ENCODE measurements at regions not wholly inside any gene's neighbourhood (a gene's known extent, or its start where the extent isn't known, plus 50 kb on each side); places are given as distances from the start of the nearest gene placed in this dataset.
"Not testable (repeated sequence)": the region's sequence is repeated elsewhere in the genome, so short reads cannot be mapped to it uniquely, and the experiment has no call there.

DNA sequence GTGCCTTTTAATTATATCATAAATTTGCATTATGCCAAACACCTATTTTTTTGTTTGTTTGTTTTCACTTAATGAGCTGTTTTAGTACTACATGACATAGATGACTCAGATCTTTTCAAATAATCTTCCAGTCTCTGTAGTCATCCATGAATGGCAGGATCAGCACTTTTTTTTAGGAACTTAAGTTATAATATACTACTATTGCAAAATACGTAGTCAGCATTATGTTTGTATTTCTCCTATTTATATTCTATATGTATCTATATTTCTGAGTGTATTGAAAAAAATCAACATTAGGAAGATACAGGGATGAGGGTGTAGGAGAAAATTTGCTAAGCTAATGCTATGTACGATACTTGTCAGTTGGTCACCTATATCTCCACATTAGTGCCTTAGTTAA lies 773.1 kb upstream of the AGA start:
- Mint-ChIP-seq H3K4me1 (ENCODE audit: low read depth) (no peaks in the 10 kb centered on the region), H3K4me3 (ENCODE audit: low read depth) (no peak overlapping the region), H3K9me3 (peaks cover 3% of the 10 kb centered on the region), H3K27me3 (ENCODE audit: low read depth) (no peaks in the 10 kb centered on the region), H3K27ac (no peak overlapping the region), H3K36me3 (ENCODE audit: low read depth) (no peaks in the 10 kb centered on the region)
- intact Hi-C loops (cut with micrococcal nuclease), result no loop called here
- no peak for DNase-seq (ENCODE audit: low spot score)

DNA sequence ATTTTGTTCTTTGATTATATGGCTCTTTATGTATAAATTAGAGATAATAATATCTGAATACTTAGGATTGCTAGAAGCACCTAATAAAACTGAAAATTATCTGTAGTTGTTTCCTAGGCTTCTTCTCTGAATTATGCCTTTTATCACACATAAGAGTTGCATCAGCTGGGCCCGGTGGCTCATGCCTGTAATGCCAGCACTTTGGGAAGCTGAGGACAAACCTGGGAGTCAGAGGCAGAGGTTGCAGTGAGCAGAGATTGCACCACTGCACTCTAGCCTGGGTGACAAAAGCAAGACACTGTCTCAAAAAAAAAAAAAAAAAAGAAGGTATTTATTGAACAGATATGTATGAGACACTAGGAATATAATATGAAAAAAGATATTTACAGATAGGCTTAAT lies 773.5 kb upstream of the AGA start:
- Mint-ChIP-seq H3K27me3 (ENCODE audit: low read depth) (no peaks in the 10 kb centered on the region), H3K27ac (no peak overlapping the region), H3K36me3 (ENCODE audit: low read depth) (no peaks in the 10 kb centered on the region), H3K4me1 (ENCODE audit: low read depth) (no peaks in the 10 kb centered on the region), H3K4me3 (ENCODE audit: low read depth) (no peak overlapping the region), H3K9me3 (peaks cover 3% of the 10 kb centered on the region)
- no peak for DNase-seq (ENCODE audit: low spot score)
- intact Hi-C loops (cut with micrococcal nuclease), result no loop called here

DNA sequence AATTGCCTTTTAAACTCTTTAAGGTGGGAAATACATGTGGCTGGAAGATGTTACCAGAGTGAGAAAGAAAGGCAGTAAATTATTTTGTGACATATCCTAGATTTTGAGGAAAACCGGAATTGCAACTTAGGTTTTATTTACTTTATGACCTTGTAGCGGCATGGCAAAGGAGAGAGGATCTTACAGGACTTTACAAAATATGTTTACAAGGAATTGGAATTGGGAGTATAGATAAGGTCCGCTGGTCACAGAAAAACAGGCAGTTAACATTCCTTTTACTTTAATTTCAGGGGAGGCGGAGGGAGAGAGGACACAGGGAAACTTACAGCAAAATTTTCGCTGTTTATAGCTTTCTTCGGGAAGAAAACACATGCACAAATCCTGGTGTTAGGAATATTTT lies 784.2 kb upstream of the AGA start:
- H3K36me3 Mint-ChIP-seq (ENCODE audit: low read depth); H3K27me3 Mint-ChIP-seq (ENCODE audit: low read depth); H3K4me1 Mint-ChIP-seq (ENCODE audit: low read depth); intact Hi-C loops (cut with micrococcal nuclease); DNase-seq (ENCODE audit: low spot score); H3K4me3 Mint-ChIP-seq (ENCODE audit: low read depth); H3K27ac Mint-ChIP-seq: not testable (repeated sequence)
- H3K9me3 Mint-ChIP-seq, result peaks cover 44% of the 10 kb centered on the region

DNA sequence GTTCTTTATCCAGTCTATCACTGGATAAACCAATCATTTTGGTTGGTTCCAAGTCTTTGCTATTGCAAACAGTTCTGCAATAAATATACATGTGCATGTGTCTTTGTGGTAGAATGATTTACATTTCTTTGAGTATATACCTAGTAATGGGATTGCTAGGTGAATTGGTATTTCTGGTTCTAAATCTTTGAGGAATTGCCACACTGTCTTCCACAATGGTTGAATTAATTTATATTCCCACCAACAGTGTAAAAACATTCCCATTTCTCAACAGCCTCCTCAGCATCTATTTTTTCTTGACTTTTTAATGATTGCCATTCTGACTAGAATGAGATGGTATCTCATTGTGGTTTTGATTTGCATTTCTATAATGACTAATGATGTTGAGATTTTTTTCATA lies 791.7 kb upstream of the AGA start:
- no peak overlapping the region for H3K4me3 Mint-ChIP-seq (ENCODE audit: low read depth)
- no peaks in the 10 kb centered on the region for H3K4me1 Mint-ChIP-seq (ENCODE audit: low read depth)
- DNase-seq (ENCODE audit: low spot score), result no peak
- no peaks in the 10 kb centered on the region for H3K27me3 Mint-ChIP-seq (ENCODE audit: low read depth)
- no peak overlapping the region for H3K27ac Mint-ChIP-seq
- H3K9me3 Mint-ChIP-seq, result peaks cover 39% of the 10 kb centered on the region
- intact Hi-C loops (cut with micrococcal nuclease), result no loop called here
- no peaks in the 10 kb centered on the region for H3K36me3 Mint-ChIP-seq (ENCODE audit: low read depth)

DNA sequence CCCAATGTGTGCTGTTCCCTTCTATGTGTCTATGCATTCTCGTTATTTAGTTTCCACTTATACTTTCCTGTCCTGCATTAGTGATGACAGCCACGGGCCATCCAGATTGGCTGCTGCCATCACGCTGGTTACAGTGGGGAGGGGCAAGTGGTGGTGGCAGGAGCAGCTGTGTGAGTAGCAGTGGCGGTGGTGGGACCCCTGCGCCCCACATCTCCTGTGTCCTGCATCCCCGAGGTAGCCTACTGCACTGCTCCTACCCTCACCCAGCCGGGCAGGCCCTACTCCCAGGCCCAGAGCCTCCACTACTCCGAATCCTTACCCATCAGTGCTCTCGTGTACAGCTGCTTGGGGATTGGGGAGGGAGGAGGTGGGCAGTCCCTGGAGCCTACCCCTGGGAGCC lies 798.7 kb upstream of the AGA start:
- H3K4me3 Mint-ChIP-seq (ENCODE audit: low read depth), result no peak overlapping the region
- H3K27me3 Mint-ChIP-seq (ENCODE audit: low read depth), result no peaks in the 10 kb centered on the region
- H3K27ac Mint-ChIP-seq, result no peak overlapping the region
- intact Hi-C loops (cut with micrococcal nuclease), result no loop called here
- no peak for DNase-seq (ENCODE audit: low spot score)
- peaks cover 27% of the 10 kb centered on the region for H3K9me3 Mint-ChIP-seq
- no peaks in the 10 kb centered on the region for H3K36me3 Mint-ChIP-seq (ENCODE audit: low read depth)
- H3K4me1 Mint-ChIP-seq (ENCODE audit: low read depth), result no peaks in the 10 kb centered on the region

DNA sequence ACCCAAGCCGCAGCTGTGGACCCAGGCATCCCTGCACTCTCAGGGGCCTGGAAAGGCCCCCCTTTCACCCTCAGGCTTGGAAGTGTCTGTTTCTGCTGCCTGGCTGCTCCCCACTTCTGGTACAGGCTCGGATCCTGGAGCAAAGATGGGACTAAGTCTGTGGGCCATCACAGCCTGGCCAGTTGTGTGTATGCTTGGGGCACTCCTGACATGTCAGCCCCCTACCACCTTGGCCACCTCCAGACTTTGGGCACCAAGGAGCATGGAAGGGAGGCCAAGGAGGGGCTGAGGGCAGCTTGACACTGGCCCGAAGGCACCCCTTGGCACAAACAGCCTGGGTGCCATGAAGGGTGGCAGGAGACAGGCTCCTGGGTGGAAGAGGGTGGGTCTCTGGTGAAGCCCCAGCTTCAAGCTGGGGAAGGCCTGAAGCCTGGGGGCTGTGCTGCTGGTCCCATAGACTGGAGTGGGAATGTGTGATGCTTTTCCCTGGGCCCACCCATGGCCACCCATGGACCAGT lies 799.4 kb upstream of the AGA start:
- H3K4me3 Mint-ChIP-seq (ENCODE audit: low read depth), result no peak overlapping the region
- no peaks in the 10 kb centered on the region for H3K4me1 Mint-ChIP-seq (ENCODE audit: low read depth)

DNA sequence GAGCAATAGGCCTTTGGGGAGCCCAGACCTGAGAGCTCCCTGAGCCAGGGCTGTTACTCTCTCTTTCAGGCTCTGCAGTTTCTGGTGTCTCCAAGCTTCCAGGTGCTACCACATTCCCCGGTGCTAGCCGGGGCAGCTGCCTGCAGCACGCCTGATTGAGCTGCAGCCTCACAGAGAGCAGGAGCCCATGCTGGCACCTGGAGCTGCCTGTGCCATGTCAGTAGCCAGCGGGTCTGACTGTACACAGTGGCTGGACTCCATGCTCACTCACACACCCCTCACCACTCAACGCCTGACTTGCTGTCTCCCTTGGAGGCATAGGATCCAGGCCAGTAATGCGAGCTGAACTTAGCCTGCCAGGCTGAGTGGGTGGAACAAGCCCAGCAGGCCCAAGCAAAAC lies 800.4 kb upstream of the AGA start:
- H3K27ac Mint-ChIP-seq, result no peak overlapping the region
- H3K27me3 Mint-ChIP-seq (ENCODE audit: low read depth), result no peaks in the 10 kb centered on the region
- intact Hi-C loops (cut with micrococcal nuclease), result no loop called here
- no peak for DNase-seq (ENCODE audit: low spot score)
- no peaks in the 10 kb centered on the region for H3K36me3 Mint-ChIP-seq (ENCODE audit: low read depth)
- H3K4me3 Mint-ChIP-seq (ENCODE audit: low read depth), result no peak overlapping the region
- no peaks in the 10 kb centered on the region for H3K4me1 Mint-ChIP-seq (ENCODE audit: low read depth)
- peaks cover 25% of the 10 kb centered on the region for H3K9me3 Mint-ChIP-seq

More for the DNA sequence above, 799.4 kb upstream of the AGA start:
- no peak for DNase-seq (ENCODE audit: low spot score)
- H3K27me3 Mint-ChIP-seq (ENCODE audit: low read depth), result no peaks in the 10 kb centered on the region
- intact Hi-C loops (cut with micrococcal nuclease), result no loop called here
- no peaks in the 10 kb centered on the region for H3K36me3 Mint-ChIP-seq (ENCODE audit: low read depth)
- H3K9me3 Mint-ChIP-seq, result peaks cover 25% of the 10 kb centered on the region
- no peak overlapping the region for H3K27ac Mint-ChIP-seq

DNA sequence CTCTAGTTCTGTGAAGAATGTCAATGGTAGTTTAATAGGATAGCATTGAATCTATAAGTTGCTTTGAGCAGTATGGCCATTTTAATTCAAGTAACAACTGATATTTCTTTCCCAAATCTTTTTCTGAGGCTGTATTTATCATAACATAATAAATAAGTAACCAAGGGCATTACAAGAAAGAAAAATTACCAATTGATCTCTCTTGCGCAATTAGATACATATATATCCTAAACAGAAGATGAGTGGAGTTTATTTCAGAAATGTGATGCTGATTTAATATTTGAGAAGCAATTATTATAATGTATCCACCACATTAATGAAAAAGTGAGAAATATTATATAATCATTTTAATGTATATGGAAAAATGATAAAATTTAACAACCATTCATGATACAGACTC lies 802.5 kb upstream of the AGA start:
- H3K27ac Mint-ChIP-seq, result no peak overlapping the region
- intact Hi-C loops (cut with micrococcal nuclease), result no loop called here
- H3K4me3 Mint-ChIP-seq (ENCODE audit: low read depth), result no peak overlapping the region
- DNase-seq (ENCODE audit: low spot score), result no peak
- H3K9me3 Mint-ChIP-seq, result peaks cover 16% of the 10 kb centered on the region
- H3K4me1 Mint-ChIP-seq (ENCODE audit: low read depth), result no peaks in the 10 kb centered on the region
- H3K27me3 Mint-ChIP-seq (ENCODE audit: low read depth), result no peaks in the 10 kb centered on the region
- H3K36me3 Mint-ChIP-seq (ENCODE audit: low read depth), result no peaks in the 10 kb centered on the region

DNA sequence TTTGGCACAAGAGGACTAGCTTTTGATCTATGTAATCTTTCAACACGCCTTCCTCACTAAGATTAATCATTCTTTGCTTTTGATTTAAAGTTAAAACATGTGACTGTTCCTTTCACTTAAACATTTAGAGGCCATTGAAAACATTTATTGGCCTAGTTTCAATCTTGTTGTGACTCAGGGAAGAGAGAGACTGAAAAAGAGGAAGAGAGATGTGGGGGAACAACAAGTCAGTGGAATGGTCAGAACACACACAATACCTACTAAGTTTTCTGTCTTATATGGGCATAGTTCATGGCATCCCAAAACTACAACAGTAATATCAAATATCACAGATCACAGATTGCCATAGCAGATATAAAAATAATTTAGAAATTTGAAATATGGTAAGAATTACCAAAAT lies 812.9 kb upstream of the AGA start:
- intact Hi-C loops (cut with micrococcal nuclease), result no loop called here
- no peak for DNase-seq (ENCODE audit: low spot score)
- no peaks in the 10 kb centered on the region for H3K27me3 Mint-ChIP-seq (ENCODE audit: low read depth)
- no peaks in the 10 kb centered on the region for H3K36me3 Mint-ChIP-seq (ENCODE audit: low read depth)
- H3K4me1 Mint-ChIP-seq (ENCODE audit: low read depth), result no peaks in the 10 kb centered on the region
- peaks cover 11% of the 10 kb centered on the region for H3K9me3 Mint-ChIP-seq
- no peak overlapping the region for H3K27ac Mint-ChIP-seq
- no peak overlapping the region for H3K4me3 Mint-ChIP-seq (ENCODE audit: low read depth)

DNA sequence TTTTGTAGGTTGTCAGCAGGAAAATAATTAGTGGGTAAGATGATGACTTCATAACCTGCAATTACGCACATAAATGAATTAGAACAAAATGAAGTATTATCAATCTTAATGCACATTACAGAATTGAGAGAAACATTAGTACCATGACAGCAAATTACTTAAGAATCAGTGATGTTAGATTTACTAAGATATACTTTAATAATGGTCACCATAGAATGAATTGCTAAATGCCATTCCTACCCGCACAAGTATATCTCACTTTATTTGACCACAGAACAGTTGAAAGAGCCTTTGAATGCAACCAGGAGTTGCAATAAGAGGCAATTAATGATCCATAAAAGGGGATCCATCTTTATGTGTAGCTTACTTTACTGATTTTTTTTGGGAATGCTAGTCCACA lies 816.4 kb upstream of the AGA start:
- no peaks in the 10 kb centered on the region for H3K4me1 Mint-ChIP-seq (ENCODE audit: low read depth)
- intact Hi-C loops (cut with micrococcal nuclease), result no loop called here
- DNase-seq (ENCODE audit: low spot score), result no peak
- H3K27ac Mint-ChIP-seq, result no peak overlapping the region
- no peak overlapping the region for H3K4me3 Mint-ChIP-seq (ENCODE audit: low read depth)
- no peaks in the 10 kb centered on the region for H3K36me3 Mint-ChIP-seq (ENCODE audit: low read depth)
- H3K9me3 Mint-ChIP-seq, result peaks cover 5% of the 10 kb centered on the region
- no peaks in the 10 kb centered on the region for H3K27me3 Mint-ChIP-seq (ENCODE audit: low read depth)

DNA sequence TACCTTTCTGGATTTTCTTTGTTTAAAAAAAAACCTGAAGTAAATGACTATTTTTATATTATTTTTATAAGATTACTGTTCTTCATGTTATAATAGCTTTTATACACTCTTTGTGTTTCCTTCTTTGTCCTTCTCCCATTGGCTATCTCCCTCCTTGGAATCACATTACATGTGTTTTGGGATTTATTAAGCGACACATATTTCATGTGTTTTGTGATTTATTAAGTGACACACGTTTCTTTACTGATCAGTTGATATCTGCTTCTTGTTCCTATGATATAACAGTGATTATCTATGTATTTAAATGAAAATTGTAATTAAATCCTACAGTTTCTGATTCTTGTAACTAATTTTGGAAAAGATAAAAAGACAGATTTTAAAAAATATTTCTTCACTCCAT lies 817.3 kb upstream of the AGA start:
- intact Hi-C loops (cut with micrococcal nuclease), result no loop called here
- Mint-ChIP-seq H3K9me3 (no peaks in the 10 kb centered on the region), H3K27ac (no peak overlapping the region), H3K27me3 (ENCODE audit: low read depth) (no peaks in the 10 kb centered on the region), H3K36me3 (ENCODE audit: low read depth) (no peaks in the 10 kb centered on the region), H3K4me3 (ENCODE audit: low read depth) (no peak overlapping the region), H3K4me1 (ENCODE audit: low read depth) (no peaks in the 10 kb centered on the region)
- DNase-seq (ENCODE audit: low spot score), result no peak

DNA sequence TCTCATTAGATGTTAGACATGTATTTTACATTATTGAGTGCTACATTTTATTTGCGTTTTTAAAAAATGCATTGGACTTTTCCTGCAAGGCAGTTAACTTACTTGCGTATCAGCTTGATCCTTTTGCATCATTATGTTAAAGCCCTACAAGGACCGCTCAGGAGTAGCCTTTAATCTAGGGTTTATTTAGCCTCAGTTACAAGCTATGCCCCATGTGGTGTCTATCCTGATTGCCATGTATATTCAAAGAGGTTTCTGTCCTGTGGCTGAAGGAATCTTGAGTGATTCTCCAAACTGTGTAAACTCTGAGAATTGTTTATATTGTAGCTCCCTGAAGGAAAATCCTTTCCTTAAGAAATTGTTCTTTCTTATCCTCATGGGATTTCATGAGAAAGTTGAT lies 821.8 kb upstream of the AGA start:
- no peaks in the 10 kb centered on the region for H3K4me1 Mint-ChIP-seq (ENCODE audit: low read depth)
- intact Hi-C loops (cut with micrococcal nuclease), result no loop called here
- DNase-seq (ENCODE audit: low spot score), result no peak
- no peaks in the 10 kb centered on the region for H3K9me3 Mint-ChIP-seq
- no peak overlapping the region for H3K27ac Mint-ChIP-seq
- H3K27me3 Mint-ChIP-seq (ENCODE audit: low read depth), result no peaks in the 10 kb centered on the region
- H3K4me3 Mint-ChIP-seq (ENCODE audit: low read depth), result no peak overlapping the region
- H3K36me3 Mint-ChIP-seq (ENCODE audit: low read depth), result no peaks in the 10 kb centered on the region

DNA sequence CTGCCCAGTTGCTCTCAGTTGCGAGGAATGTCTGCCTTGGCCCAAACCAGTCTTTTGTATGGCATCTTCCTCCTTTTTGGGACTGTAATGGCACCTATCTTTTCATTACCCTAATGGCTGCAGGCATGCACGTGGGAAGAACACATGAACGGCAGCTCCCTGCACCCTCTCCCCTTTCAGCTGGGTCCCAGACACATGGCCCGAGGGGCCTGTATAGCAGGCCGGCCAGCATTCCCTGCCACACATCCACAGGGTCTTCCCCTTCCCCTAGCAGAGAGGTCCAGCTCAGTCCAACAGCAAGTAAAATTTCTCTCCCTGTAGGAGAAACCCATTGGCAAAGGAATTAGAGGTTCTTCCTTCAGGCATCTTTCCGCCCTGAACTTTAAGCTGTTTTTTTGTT lies 829.1 kb upstream of the AGA start:
- Mint-ChIP-seq H3K27ac (no peak overlapping the region), H3K27me3 (ENCODE audit: low read depth) (no peaks in the 10 kb centered on the region), H3K4me3 (ENCODE audit: low read depth) (no peak overlapping the region), H3K9me3 (peaks cover 7% of the 10 kb centered on the region), H3K36me3 (ENCODE audit: low read depth) (no peaks in the 10 kb centered on the region), H3K4me1 (ENCODE audit: low read depth) (no peaks in the 10 kb centered on the region)
- DNase-seq (ENCODE audit: low spot score), result no peak
- intact Hi-C loops (cut with micrococcal nuclease), result no loop called here

DNA sequence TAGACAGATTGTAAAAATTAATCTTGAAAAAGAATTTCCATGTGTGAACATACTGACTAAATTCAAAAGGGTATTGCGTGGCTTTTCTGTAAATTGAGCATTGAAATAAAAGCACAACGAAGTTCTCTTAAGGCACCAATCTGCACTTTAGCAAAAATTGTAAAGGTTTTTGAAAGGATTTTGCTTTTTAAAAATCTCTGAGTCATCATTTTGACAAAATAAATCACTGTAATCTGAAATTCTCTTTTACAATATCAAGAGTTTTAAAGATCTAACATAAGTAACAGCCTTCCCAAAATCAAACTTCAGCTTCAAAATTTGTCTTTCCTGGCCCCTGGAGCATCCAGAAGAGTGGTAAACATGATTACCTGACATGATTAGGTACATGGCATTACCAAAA lies 830.9 kb upstream of the AGA start:
- no peak for DNase-seq (ENCODE audit: low spot score)
- peaks cover 7% of the 10 kb centered on the region for H3K9me3 Mint-ChIP-seq
- no peaks in the 10 kb centered on the region for H3K27me3 Mint-ChIP-seq (ENCODE audit: low read depth)
- H3K4me3 Mint-ChIP-seq (ENCODE audit: low read depth), result no peak overlapping the region
- intact Hi-C loops (cut with micrococcal nuclease), result no loop called here
- no peaks in the 10 kb centered on the region for H3K36me3 Mint-ChIP-seq (ENCODE audit: low read depth)
- no peak overlapping the region for H3K27ac Mint-ChIP-seq
- no peaks in the 10 kb centered on the region for H3K4me1 Mint-ChIP-seq (ENCODE audit: low read depth)

Measured in activated T-helper 2 cell treated with anti-CD3 and anti-CD28 coated beads, Interferon-gamma antibody, Interleukin-2, Interleukin-4, amounts not matched to agents 10 μg/mL and 5 μg/mL and 100 μg/mL, durations not matched to agents 14 hours and 24 hours and 36 hours (primary cell).